ENCODE measurements at regions not wholly inside any gene's neighbourhood (a gene's known extent, or its start where the extent isn't known, plus 50 kb on each side); places are given as distances from the start of the nearest gene placed in this dataset.
A peak's percentile ranks its signal among the peaks of the same experiment; 100 is the strongest.

DNA sequence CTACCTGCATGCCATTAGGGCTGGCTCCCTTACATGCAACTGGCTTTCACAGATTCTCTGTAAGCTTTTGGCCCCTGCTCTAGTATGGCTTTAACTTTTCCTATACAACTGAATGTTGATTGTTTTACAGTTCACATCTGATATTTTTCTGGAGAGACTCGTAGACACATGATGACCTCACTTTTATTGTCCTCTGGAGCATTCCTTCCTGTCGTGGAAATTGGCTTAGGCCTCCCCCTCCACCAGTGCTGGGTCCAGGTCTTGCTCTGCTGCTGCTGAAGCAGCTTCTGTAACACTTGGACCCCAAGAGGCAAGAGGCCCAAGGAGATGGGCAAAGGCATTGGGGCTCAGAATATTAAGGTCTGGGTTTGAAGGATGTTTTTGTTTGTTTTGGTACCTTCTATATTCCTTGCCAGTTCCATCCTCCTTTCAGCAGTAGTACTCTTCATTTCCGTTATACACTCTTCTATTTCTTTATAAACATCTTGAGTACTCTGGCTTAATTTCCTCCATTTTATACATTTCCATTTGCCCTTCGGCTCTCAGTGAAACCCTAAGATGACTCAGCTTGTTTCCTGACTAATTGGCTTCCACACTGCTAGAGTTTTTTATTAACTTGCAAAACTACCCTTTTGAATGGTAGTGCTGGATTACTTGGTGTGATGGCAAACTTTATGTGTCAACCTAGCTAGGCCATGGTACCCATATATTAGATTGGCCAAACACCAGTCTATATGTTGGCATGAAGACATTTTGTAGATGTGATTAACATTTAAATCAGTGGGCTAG lies 219.8 kb downstream of the CDCA7 start:
- no peak for DNase-seq (ENCODE audit: low spot score)
- intact Hi-C loops (cut with DNase I): loop anchor here (5.0 to 10.0 kb wide), 3 partner anchors 310 to 768 kb away; no protein-coding TSS in a partner anchor

DNA sequence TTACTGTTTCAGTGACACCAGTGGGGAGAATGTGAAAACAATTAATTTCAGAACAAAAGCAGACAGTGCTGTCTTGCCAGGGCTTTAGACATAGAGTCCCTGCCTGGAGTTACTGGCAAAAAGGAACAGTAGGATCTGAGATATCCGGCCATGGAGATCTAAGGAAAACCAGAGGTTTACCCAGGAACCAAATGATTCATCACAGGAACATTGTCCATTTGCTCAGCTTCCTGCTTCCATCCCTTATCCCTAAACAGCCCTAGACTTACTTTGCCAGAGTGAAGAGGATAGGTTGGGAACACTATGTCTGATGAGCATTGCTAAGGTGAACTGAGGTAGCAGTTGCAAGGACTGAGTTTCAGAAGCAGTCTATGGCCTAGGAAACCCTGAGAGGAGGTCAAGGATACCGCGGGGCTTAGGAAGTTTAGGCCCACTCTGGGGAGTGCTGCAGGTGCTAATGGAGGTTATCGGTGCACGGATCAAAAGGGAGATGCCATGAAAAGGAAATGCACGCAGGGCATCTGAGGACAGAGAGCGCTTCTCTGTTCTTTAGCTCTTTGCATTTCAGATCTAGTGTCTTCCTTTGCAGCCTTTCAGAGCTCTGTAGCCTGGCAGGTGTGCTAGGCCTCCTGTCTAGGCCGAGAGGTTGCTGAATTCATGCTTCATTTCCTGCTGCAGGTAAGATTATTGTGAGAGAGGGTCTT lies 223.9 kb downstream of the CDCA7 start:
- intact Hi-C loops (cut with DNase I): loop anchor here (10.0 kb wide), 1 partner anchor 306 kb away; no protein-coding TSS in a partner anchor
- no peak for DNase-seq (ENCODE audit: low spot score)

- DNase-seq (ENCODE audit: low spot score): no peak
- intact Hi-C loops (cut with DNase I): no loop called here
These were observed 225.7 kb downstream of the CDCA7 start for GRCh38 chr2:173580351-173580750.

DNA sequence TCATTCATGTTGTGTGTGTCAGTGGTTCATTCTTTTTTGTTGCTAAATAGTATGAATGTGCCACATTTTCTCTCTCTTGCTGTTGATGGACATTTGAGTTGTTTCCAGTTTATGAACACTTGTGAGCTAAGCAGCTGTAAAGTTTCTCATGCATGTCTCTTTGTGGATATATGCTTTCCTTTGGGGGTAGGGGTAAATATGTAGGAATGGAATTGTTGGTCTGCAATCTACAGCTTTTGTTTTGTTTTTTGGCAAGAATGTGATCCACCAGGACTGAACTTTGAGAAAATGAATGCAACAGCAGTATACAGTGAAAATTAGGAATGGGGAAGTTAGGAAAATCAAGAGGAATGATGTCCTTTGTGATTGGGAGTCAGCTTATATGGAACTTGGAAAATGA lies 226.3 kb downstream of the CDCA7 start:
- no peak for DNase-seq (ENCODE audit: low spot score)
- intact Hi-C loops (cut with DNase I): no loop called here

DNA sequence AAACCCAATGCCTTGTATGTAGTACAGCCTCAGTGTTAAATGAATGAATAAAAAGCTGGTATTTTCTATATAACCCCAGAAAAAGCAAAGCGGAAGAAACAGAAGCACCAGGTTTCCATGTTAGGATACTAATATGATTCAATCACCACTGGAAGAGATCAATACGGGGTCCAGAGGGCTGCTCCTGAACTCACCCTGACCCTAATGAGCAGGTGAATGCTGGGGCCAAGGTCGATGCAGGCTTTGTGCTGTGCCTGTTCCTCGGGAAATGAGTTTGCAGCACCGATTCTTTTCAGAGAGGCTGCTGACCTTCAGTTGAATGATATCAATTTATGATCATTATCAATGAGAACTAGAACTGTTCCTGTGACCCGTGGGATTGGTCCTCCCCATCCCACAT lies 228.5 kb downstream of the CDCA7 start:
- intact Hi-C loops (cut with DNase I): no loop called here
- DNase-seq (ENCODE audit: low spot score): no peak

DNA sequence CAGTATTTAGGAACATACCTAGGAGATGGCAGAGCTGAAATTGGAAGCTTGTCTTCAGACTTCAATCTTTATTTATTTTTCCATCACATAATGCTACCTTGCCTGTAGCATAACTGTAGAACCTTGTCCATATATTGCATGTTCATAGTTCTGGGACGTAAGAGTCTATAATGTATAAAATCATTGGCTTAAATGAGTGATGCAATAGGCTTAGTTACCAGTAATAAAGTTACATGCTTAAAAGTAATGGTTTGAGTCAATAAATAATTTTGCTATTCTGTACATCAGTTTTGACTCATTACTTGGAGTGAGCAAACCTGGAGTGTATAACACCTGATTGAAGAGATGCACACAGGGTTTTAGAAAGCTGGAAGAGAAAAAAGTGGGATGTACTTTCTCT lies 229.3 kb downstream of the CDCA7 start:
- intact Hi-C loops (cut with DNase I): no loop called here
- no peak for DNase-seq (ENCODE audit: low spot score)

GRCh38 chr2:173584676-173585458 lies 230.2 kb downstream of the CDCA7 start:
- no peak for DNase-seq (ENCODE audit: low spot score)
- intact Hi-C loops (cut with DNase I): no loop called here

GRCh38 chr2:173588931-173589369 lies 234.3 kb downstream of the CDCA7 start:
- intact Hi-C loops (cut with DNase I): no loop called here

DNA sequence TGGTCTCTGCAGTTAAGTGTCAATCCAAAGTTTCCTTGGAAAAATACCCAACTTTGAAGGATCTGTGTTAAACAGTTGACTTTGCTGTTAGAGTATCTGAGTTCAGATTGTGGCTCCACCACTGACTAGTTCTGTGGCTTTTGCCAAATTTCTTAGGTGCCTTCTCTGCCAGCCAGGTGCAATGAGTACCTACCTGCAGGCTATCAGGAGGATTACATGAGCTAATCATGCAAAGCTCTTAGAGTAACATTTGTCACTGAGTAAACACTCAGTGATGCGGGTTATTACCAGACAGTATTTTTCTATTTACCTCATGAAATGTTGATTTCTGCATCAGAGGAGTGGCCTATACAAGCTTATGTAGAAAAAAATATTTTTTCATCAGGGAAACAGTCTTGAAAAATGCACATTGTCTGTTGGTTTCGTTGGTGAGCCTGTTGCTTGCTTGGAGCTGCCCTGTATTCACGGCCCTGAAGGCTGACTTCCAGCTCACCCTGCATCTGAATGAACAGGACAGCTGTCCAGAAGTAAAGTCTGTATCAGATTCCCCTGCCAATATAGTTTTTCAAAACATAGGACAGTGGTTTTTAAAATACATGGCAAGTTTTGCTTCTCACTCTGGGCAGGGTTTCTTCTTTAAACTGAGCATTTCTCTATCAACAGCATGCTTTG lies 235.1 kb downstream of the CDCA7 start:
- no peak for DNase-seq (ENCODE audit: low spot score)
- intact Hi-C loops (cut with DNase I): no loop called here

More at GRCh38 chr2:173588931-173589369, 234.3 kb downstream of the CDCA7 start:
- DNase-seq (ENCODE audit: low spot score): no peak

DNA sequence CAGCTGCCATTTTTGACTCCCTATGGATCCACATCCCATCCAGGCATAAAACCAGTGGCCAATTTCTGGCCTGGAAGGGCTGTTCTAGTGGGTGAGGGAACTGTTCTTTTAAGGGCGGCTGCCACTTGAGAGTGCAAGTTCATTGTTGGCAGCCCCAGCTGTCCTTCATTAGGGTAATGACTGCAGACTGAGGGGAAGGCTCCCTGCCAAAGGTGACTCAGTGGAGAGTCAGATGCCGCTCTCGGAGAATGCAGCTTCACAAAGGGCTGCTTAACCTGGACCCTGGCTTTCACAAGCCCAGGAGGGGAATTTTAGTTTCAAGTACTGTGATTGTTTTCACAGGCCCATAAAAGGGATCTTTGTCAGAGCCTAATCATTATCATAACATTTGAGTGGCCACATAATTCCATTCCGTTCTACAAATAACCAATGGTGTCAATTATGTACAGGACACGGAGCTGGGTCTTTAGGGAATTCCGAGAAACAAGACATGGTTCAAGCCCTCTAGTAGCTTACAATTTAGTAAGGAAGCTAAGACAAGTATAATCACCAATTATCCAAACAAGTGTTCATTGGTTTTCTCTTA lies 235.7 kb downstream of the CDCA7 start:
- peak; percentile 82 for DNase-seq (ENCODE audit: low spot score)
- intact Hi-C loops (cut with DNase I): no loop called here

DNA sequence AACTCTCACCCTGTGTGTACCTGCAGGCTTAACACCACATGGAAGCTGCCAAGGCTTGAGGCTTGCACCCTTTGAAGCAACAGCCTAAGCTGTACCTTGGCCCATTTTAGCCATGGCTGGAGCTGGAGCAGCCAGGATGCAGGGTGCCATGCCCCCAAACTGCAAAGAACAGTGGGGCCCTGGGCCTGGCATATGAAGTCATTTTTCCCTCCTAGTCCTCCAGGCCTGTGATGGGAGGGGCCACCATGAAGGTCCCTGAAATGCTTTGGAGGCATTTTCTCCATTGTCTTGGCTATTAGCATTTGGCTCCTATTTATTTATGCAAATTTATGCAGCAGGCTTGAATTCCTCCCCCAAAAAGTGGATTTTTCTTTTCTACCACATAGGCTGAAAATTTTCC lies 238.4 kb downstream of the CDCA7 start:
- DNase-seq (ENCODE audit: low spot score): no peak
- intact Hi-C loops (cut with DNase I): no loop called here

DNA sequence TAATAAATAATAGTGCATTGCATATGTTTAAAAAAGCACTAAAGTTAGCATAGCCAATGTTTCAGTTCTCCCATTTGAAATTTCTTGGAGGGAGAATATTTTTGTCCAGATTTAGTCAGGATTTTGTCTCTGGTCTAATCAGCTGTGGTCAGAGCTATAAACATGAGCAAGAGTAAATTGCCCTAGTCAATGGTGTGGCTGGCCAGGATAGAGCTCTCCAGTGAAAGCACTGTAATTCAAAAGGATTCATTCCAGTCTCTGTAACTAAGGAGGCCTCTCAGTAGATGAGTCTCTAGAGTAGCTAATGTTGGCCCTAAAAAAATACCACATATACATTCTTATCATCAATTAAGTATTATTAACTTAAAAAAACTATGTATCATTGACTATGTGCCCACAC lies 241.6 kb downstream of the CDCA7 start:
- no peak for DNase-seq (ENCODE audit: low spot score)
- intact Hi-C loops (cut with DNase I): no loop called here

DNA sequence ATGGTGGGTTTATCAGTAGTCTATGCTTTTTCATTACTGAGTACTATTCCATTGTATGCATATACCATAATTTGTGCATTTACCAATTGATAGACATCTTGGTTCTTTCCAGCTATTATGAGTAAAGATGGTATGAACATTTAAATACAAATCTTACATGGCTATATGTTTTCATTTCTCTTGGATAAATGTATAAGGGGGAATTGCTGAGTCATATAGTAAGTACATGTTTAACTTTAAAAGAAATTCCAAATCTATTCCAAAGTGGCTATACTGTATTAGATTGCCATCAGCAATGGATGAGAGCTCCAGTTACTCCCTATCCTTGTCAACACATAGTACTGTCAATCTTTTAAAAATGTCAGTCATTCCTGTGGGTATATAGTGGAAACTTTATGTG lies 243.9 kb downstream of the CDCA7 start:
- DNase-seq (ENCODE audit: low spot score): no peak
- intact Hi-C loops (cut with DNase I): no loop called here

- DNase-seq (ENCODE audit: low spot score): no peak
- intact Hi-C loops (cut with DNase I): no loop called here
These were observed 245.2 kb downstream of the CDCA7 start for GRCh38 chr2:173599821-173600359.

- intact Hi-C loops (cut with DNase I): no loop called here
- no peak for DNase-seq (ENCODE audit: low spot score)
These were observed 247.6 kb downstream of the CDCA7 start for GRCh38 chr2:173602153-173602795.

- intact Hi-C loops (cut with DNase I): no loop called here
- DNase-seq (ENCODE audit: low spot score): no peak
These were observed 251.3 kb downstream of the CDCA7 start for GRCh38 chr2:173605994-173606393.

DNA sequence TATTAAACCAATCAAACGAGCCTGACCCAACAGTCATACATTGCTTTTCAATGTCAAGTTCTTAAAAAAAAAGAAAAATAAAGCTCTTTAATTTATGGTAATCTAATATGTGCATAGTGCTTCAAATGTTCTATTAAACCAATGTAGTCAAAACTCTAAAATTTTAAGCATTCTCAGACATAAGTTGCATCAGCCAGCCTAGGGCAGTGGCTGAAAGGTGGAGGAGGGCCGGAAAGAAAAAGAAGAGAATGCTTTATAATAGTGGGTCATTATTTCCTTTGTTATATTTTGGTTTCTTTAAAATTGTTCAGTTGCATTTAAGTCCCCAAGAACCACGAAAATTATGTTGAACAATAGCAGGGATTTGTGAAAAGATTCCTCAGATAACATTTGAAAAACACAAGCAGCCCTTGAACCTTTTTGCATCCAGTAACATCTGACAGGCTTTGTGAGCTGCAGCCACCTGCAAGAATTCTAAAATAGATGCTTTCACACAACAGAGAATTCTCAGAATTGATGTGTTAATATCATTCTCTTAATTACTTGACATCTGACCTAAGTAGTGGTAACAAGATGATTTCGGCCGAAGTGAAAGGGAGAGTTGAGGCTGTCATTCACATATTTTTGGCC lies 252.1 kb downstream of the CDCA7 start:
- DNase-seq (ENCODE audit: low spot score): no peak
- intact Hi-C loops (cut with DNase I): no loop called here

DNA sequence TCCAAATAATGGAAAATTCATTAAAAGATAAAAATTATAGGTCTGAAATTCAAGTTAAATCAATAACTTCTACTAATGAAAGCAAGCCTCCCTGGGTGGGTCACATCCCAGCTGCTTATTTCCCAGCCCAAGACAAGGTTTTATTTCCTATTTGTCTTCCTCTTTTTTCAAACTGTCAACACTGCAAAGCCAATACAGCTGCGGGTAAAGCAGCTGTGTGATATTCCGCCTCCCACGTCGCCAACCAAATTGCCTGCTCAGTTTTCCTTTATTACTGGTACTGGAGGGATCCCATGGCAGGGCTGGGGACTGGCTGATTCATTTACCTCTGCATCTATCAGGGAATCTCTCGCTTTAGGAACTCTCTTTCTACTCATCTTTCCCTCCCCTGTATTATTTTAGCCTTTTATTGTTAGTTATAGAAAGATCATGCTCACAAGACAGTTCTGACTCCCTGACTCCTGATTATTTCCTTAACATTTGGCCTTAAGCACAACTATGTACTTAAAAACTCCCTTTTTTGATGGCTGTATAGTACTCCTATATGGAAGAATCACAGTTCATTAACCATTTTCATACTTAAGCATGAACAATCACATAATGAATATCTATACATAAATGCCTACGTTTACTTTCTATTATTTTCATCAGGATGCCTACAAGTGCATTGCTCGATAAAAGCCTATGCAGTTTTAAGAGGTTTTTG lies 253.1 kb downstream of the CDCA7 start:
- intact Hi-C loops (cut with DNase I): no loop called here
- no peak for DNase-seq (ENCODE audit: low spot score)
